ENCODE measurements at regions not wholly inside any gene's neighbourhood (a gene's known extent, or its start where the extent isn't known, plus 50 kb on each side); places are given as distances from the start of the nearest gene placed in this dataset.

DNA sequence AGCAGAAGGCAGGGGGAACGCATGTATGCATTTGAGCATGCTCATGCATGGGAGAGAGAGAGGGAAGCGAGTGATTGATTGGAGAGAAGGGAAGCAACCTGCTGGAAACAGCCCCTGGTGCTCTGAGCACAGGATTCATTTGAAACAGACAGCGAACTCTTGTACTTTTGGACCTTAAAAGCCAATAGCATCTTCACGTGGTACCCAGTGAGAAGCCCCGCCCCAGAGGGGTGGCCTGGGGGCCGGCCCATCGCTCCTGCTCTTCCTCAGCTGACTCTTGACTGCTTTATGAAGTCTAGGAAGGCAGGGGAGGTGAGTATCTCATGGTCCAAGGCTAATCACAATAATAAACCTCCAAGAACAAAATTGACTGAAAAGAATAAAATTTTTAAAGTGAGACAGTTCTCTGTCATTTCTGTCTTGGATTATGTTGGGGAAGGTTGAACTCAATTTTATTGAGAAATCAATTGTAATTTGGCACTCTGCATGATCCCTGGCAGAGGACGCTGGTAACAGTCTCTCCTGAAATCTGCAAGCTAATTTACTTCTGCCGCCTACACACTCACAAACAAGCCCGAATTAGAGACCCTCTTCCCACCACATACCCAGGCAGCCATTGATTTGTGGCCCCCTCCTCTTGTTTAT lies 168.2 kb upstream of the PPARGC1A start:
- no peak for DNase-seq (ENCODE audit: low spot score)

DNA sequence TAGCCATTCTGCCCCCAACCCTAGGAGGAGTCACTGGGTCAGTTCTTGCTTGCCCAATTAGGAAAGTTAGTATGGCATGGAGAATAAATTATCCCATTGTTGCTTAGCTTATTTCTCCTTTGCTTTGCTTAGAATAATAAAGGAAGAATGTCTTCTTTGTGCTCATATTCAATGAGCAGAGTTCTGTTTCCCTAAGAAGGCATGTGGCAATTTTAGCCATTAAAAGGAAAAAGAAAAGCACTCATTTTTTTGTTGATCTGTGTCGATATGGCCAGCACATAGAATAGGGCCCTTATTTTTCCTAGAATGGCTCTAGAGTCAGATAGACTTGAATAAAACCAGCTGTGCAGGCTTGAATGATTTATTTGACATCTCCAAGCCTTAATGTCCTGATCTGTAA lies 166.4 kb upstream of the PPARGC1A start:
- DNase-seq (ENCODE audit: low spot score), result peak; percentile 25

DNA sequence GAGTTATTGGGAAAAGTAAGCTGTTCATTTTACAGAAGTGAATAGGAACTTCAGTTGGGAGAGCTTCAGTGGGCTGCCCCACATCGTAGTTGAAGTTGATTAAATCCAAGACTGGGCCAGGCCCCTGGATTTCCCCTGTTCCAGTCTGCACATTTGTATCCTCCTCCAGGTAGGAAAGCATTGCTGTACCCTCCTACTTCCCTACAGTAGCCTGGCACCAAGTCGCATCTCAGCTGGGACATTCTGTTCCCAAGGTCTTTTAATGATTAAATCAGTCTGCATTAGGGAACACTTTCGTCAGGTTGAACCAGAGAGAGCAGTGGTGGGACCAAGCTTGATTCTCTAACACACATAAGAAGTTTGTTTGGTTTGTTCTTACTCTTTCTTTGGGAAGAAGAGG lies 165.8 kb upstream of the PPARGC1A start:
- DNase-seq (ENCODE audit: low spot score), result no peak

DNA sequence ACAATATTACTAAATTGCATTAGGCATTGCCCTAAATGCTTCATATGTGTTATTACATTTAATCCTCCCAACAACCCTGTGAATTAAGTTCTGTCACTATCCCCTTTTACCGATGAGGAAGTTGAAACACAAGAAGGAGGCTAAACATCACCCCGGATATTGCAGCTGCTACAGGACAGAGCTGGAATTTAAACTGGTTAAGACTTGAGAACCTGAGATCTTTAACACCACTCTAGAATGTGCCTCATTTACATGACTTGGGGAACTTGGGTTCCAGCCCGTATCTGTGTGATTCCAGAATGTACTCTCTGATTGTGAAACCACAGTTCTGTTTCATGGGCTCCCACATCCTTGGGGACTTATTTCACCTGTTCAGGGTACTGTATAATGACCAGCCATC lies 165.1 kb upstream of the PPARGC1A start:
- no peak for DNase-seq (ENCODE audit: low spot score)

DNA sequence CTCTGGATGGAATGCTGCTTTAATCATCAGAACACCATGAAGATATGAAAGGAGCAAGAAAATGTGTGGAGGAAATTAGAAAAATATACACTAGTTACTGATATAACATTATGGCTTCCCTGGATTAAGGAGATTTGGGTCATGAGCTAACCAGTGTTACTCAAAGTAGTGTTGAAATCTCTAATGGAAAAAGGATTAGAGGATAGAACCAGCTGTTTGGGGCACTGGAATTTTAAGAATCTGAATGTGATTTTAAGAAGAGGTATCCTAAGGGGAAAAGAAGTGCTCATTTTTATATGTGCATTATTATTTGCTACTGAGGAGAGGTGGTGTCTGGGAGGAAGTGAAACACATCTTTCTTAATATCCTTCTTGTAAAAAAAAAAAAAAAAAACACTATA lies 164.1 kb upstream of the PPARGC1A start:
- no peak for DNase-seq (ENCODE audit: low spot score)

DNA sequence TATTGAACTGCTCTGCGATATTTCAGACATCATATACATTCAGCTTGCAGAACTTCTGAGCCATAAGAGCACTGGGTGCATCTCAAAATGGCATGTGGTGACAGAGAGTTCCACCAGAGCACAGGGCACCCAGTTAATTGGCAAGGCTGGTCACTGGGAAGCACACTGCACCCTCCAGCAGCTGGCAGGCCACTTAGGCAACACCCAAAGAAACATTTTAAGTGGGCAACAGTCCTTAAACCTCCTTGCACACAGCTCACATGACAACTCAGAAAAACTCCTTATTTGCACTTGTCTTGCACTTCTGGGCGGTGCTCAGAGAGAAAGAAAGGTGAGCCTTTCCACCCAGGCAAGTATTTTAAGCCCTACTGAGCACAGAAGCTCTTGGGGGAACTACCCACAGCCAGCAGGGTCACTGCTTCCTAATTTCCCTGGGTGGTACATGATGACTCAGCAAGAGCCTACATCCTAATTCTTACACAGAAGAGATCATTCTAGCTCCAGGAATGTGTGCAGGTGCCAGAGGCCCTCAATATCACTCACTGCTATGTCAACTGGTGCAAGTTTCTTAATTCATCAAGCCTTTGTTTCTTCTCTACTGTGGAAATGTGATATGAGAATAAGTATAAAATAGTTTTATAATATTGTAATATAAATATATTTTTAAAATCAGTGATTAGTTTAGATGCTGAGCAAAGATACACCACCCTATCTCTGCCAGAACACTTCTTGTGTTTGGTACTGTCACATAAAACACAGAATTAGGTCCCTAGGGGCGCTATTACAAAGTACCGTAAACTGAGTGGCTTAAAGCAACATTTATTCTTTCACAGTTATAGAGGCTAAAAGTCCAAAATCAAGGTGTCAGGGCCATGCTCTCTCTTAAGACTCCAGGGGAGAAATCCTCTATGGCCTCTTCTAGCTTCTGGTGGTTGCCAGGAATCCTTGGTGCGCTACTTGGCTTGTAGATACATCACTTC lies 155.1 kb upstream of the PPARGC1A start:
- DNase-seq (ENCODE audit: low spot score), result no peak

DNA sequence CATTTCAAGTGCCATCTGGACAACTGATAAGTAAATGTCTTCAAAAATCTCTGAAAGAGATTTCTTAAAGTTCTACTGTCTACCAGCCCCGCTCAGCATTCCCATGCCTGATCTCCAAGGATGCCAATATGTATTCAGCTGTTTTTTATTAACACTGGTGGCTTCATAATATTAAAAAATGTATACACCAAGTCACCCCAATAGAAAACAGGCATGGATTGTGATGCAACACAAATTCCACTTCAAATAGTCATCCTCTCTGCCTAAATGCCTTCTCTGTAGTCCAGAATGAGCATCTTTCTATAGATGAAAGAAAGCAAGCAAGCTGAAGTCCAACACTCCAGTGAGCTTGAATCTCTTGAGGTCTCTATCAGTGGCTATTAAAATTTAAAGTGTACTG lies 152.2 kb upstream of the PPARGC1A start:
- DNase-seq (ENCODE audit: low spot score), result no peak

DNA sequence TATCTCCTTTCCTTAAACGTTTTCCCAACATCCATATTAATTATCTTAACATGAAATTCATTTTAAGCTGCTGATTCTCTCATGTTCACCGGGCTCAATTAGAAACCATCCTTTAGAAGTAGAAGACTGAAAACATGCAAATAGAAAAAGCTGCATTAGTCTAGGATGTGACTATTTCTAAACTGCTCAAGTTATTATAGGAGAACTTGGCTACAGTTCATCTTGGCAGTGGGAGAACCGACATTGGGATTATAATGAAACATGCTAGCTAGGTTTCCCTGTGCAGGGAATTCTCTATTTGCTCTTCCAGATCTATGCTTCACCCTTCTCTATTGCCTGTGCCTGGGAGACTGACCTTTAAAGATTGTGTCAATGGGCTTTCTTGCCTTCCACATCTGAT lies 151.0 kb upstream of the PPARGC1A start:
- DNase-seq (ENCODE audit: low spot score), result no peak

DNA sequence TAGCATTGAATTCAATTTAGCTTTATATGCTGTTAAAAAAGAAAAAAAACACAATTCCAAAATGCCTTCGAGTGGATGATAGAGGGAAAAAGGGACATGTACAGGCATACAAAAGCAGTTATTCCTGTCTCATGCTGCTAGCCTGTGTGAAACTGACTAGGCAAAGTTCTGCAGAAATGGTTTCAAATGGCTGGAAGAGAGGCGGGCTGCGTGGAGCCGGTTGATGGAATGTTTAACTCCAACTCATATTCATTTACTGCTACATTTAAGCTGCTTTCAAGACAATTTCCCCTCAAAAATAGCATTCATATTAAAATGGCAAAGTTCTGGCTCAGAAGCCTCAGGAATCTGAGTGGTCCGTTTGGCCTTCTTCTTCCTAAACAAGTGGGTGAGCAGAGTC lies 143.8 kb upstream of the PPARGC1A start:
- no peak for DNase-seq (ENCODE audit: low spot score)

DNA sequence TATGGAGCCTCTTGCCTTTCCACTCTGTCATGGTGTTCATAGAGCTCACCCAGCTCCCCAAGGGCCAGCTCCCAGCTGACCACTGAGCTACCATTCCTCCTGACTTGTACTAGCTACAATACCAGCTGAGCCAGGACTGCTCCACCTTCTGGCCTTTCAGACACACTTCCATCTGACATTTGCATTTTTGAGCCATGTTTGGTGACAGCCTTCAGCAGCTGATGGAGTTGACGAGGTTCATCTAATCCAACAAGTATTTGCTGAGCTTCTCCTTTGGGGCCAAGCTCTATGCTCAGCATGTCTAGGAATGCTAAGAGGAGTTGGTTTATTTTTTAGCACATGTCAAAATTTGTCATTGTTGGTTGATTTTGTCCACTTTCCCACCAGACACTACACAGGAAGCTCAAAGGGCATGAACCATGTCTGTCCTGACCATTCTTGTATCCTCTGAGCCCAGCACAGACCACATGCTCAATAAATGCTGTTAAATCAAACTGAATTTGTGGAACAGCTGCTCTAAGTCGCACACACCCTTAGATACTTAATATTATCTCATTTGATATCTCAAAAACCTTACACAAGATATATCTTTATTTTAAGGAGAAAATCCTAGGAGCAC lies 142.6 kb upstream of the PPARGC1A start:
- no peak for DNase-seq (ENCODE audit: low spot score)

DNA sequence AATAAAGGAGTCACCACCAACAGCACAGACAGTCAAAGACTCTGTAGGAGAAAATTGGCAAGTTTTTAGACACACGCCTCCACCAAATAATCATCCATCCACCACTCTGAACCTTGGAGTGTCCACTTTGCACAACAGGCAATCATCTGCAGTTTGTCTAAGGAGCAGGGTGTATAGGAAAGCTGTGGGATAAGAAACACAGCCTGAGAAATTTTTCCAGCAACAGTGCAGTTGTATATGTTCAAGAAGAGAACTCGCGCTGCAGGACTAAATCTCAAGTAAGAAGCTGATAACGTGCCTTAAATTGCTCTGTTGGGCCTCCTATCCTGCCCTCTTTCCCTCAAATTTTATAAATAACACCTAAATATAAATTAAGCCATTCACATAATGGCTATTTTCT lies 136.7 kb upstream of the PPARGC1A start:
- DNase-seq (ENCODE audit: low spot score), result no peak

DNA sequence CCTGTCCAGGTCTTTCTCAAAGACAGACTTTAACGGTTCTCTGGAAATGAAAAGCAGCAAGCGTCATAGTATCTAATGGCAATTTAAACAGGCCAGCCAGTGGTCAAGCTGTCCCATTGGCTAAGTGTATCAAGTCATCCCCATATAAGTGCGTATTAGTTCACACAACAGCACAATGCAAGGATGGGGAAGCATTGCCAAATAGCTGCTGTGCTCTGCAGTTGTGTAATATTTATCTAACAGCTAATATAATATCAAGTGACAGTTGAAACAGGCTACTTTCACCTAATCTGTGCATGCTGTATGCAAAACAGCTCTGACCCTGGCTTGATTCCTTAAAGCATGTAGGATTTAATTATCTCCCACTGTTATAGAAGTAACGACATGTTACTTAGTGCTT lies 134.8 kb upstream of the PPARGC1A start:
- no peak for DNase-seq (ENCODE audit: low spot score)

DNA sequence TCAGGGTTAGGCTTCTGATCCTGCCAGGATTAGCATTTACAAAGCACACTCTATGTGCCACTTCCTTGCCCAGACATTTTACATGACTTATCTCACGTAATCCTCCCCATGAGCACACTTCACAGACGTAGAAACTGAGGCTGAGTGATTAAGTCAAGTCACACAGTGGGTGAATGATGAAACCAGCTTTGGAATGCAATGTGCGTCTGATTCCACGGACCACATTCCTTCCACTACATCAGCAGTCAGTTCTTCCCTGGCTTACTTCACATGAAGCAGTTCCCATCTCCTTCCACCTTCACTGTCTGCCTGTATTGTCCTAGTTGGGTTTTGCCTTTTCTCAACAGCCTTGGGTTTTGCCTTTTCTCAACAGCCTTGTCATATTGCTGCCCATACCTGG lies 134.3 kb upstream of the PPARGC1A start:
- DNase-seq (ENCODE audit: low spot score), result no peak

DNA sequence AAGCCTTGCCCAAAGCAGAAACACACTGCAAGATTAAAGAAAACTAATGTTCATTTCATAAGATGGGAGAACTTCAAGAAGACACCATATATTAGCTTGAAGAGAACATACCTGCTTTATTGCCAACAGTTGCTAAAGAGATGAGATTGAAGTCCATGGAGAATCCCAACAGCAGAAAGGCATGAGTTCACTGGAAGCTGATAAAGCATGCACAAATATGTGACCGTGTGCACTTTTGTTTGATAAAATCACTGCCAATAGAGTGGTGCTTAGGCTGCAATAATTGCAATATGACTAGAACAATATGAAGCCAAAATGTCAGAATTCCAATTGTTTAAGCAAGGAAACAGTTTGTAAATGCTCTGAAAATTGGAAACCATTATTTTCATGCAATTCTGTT lies 125.9 kb upstream of the PPARGC1A start:
- DNase-seq (ENCODE audit: low spot score), result no peak

DNA sequence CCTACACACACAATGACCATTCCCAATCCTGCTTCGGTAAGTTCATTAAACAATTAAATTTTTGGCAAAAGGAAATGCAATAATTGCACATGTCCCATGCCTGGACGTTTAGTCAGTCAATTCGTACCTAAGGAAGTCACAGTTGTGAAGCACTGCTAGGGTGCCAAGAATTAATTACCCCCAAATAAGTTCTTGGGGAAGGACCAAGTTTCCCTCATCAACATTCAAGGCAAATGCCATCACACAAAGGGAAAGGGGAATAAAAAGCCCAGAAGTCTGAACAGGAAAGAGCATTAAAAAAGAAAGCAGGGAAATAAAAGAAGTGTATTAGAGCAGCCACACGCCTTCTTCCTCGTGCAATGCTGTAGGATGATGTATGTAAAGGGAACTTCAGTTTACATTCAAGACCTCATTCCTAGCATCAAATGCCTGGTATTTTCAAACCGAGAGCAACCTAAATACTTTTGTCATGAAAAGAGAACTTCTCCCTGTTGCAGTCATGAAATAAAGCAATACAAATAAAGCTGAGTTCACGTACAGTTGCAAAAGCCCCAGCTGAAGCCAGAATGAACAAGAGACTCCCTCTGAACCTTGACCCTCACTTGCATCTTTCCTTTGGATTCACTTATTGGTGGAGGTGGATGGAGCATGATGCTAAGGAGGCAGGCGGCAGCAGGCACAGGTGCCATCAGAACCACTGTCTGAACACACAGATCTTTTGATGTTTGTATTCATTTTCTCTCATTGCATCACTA lies 124.0 kb upstream of the PPARGC1A start:
- DNase-seq (ENCODE audit: low spot score), result no peak

DNA sequence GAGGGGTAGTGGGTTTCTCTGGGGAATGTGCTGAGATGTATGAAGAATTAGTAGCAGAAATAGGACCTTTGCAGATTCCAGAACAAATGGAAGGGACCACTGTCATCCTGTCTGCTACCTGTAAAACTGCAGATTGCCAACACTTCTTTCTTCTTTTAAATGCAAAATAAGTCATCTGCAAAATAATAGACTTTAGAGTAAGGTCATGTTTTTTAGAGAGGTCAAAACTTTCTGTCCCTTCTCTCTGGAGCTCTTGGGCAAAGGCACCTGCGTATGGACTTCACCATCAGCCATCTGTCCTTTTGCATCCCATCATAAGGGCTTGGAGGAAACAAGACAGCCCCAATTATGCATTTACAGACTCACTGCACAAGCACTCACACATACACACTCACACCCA lies 121.1 kb upstream of the PPARGC1A start:
- DNase-seq (ENCODE audit: low spot score), result no peak

DNA sequence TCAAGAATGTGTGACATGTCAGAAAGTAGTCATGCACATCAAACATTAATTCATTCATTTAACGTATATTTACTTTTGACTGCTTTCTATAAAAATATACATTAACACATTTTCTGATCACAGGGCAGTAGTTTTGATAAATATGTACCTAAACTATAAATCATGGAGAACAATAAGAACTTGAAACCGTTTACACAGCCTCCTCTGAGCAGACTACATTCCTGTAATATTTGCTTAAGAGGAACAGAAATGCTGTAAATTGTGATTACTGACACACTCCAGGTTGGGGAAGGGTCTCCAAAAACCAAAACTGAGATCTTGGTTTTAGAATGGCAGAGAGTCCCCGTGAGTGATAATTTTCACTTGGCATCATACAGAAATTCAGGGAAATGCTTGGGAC lies 120.7 kb upstream of the PPARGC1A start:
- no peak for DNase-seq (ENCODE audit: low spot score)

DNA sequence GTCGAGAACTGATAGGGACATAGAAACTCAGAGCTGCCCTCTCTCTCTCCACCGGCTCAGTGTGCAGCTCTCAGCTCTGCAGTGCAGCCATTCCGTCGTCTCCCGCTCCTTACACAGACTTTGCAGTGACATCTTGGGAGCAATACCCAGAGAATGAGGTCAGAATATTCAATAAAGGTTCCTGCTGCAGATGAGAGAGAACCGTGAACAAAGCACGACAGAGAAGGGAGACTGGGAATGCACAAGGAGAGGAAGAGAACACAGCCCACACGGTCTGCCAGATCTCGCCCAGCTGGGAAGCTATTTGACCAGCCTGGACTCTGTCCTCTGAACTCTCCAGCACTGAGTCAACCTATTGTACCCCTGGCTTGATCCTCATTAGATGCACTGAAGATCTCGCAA lies 118.0 kb upstream of the PPARGC1A start:
- no peak for DNase-seq (ENCODE audit: low spot score)

DNA sequence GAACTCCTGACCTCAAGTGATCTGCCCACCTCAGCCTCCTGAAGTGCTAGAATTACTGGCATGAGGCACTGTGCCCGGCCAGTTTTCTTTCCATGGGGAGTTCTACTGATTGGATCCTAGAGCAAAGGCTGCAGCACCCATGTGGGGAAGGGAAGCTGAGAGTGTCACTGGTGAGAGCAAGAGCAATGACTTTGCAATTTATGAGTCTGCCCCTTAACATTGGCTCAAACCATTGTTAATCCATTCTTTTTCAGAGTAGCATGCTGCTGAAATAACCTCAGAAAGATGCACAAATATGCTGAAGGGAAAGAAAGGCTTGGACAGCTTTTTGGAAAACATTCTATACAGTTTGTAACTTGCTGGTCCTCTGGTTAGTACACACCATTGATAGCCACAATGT lies 116.4 kb upstream of the PPARGC1A start:
- no peak for DNase-seq (ENCODE audit: low spot score)

DNA sequence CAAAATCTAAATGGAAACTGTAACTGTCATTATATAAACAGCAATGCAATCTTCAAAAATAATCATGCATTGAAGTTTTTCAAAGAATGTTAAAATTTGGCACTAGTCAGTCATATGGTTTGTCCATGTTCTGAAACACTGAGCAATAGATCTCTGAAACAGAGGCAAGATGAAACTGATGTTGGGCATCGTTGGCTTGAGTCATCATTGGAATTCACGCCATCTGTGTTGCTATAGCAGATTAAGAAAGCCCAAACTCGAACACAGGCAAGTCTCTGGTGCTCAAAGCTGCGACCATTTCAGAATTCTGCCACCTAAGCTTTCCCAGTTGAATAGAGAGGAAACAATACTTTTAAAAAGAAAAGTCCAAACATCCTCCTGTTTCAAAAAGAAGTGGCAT lies 114.1 kb upstream of the PPARGC1A start:
- DNase-seq (ENCODE audit: low spot score), result no peak

DNA sequence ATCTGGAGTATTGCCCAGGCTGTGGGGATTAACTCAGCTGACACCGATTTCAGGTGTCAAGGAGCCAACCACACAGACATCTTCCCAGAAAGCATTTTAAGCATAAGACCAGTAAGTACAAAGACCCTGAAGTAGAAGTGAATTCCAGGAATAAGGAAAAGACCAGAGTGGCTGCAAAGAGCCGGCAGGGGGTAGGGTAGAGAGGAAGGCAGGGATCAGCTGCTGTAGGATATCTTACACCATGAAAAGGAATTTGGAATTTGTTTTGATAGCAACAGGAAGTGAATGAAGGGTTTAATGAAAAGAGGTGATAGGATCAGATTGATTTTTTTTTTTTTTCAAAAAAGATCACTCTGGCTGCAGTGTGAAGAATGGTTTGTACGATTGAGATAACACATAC lies 113.6 kb upstream of the PPARGC1A start:
- no peak for DNase-seq (ENCODE audit: low spot score)

DNA sequence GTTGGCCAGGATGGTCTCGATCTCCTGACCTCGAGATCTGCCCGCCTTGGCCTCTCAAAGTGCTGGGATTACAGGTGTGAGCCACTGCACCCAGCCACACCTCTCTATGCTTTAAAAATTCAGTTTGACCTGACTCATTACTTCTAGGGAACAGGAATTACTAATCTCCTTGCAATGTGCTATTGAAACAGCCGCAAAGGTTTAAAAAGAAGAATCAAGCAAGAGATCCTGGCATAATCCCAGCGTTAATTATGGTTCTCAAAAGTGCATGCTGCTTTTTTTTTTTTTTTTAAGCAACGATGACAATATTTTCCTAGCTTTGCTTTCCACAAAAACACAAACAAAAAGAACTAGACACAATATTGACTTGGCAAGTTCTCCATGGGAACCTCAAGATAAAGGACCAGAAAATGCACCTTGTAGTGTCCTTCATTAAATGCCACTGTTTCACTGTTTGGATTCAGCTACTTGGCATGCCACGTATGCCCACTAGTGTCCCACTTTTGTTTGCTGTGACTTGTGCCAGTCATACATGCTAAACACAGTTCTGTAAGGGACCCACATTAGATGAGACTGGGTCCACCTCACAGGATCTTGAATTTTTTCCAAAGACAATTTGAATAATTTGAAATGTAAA lies 112.6 kb upstream of the PPARGC1A start:
- DNase-seq (ENCODE audit: low spot score), result no peak

Measured in putamen (tissue), 1 donor.